ENCODE measurements at regions not wholly inside any gene's neighbourhood (a gene's known extent, or its start where the extent isn't known, plus 50 kb on each side); places are given as distances from the start of the nearest gene placed in this dataset.

DNA sequence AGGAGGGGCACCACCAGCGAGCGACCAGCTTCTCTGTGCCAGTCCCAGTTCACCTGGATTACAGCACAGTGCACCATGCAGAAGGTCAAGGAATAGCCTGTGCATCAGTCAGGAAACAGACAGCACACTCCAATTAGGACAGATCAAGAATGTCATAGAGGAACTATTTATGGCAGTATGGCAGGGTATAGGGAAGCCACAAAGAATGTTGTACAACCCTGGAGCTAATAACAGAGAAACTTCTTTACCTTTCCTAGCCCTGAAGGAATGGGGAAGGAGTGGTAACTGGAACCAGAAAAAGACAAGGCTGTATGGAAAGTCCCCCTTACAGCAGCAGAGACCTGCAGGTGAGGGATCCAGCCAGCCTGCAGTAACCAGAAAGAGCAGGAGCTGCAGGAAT, 87.8 kb upstream of the USP24 start:
- TF ChIP-seq, protein P1, sequence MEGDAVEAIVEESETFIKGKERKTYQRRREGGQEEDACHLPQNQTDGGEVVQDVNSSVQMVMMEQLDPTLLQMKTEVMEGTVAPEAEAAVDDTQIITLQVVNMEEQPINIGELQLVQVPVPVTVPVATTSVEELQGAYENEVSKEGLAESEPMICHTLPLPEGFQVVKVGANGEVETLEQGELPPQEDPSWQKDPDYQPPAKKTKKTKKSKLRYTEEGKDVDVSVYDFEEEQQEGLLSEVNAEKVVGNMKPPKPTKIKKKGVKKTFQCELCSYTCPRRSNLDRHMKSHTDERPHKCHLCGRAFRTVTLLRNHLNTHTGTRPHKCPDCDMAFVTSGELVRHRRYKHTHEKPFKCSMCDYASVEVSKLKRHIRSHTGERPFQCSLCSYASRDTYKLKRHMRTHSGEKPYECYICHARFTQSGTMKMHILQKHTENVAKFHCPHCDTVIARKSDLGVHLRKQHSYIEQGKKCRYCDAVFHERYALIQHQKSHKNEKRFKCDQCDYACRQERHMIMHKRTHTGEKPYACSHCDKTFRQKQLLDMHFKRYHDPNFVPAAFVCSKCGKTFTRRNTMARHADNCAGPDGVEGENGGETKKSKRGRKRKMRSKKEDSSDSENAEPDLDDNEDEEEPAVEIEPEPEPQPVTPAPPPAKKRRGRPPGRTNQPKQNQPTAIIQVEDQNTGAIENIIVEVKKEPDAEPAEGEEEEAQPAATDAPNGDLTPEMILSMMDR (conservative IDR thresholded peaks at IDR 0.05 in 1 of 2, IDR thresholded peaks at IDR 0.05 in 1 of 2; ENCODE audit: low read depth in 1 of 2, low read length in 2 of 2) = no peak
- no peak for TF ChIP-seq EZH2 (IDR thresholded peaks at IDR 0.05; ENCODE audit: low read length, missing control alignments)
